LNCaP clone FGC (cell line): ENCODE measurements at regions not wholly inside any gene's neighbourhood (a gene's known extent, or its start where the extent isn't known, plus 50 kb on each side); places are given as distances from the start of the nearest gene placed in this dataset.

Source experiments
- DNase-seq: peaks from one replicate; pipeline ENCODE4 v3.0.0-alpha.2; 2011; ENCODE audit warnings: low read depth
- H3K4me3 ChIP-seq: 2 replicates; pipeline ENCODE4 v1.5.1; 2011; ENCODE audit warnings: mild to moderate bottlenecking, low read depth, low read length, control low read depth
- CTCF ChIP-seq: IDR thresholded peaks from 2 replicates; pipeline ENCODE4 v1.5.1; 2012; ENCODE audit warnings: mild to moderate bottlenecking; ENCODE audit not compliant: control insufficient read depth, insufficient read depth; ENCODE audit errors: extremely low read depth

GRCh38 chr1:29458737-29459619 is 222.7 kb downstream of the PTPRU start:
- H3K4me3 ChIP-seq, result no peak overlapping the region
- DNase-seq, result no peak
- no peak for TF ChIP-seq CTCF

GRCh38 chr1:29457496-29458368 is 221.4 kb downstream of the PTPRU start:
- DNase-seq, result no peak
- no peak for TF ChIP-seq CTCF

GRCh38 chr1:29456685-29457435 is 220.5 kb downstream of the PTPRU start:
- no peak for DNase-seq
- H3K4me3 ChIP-seq, result no peak overlapping the region
- no peak for TF ChIP-seq CTCF

More at GRCh38 chr1:29457496-29458368, 221.4 kb downstream of the PTPRU start:
- no peak overlapping the region for H3K4me3 ChIP-seq

- TF ChIP-seq CTCF, result no peak
- DNase-seq, result no peak
- no peak overlapping the region for H3K4me3 ChIP-seq
Observed at GRCh38 chr1:29455781-29456180, 219.5 kb downstream of the PTPRU start.

DNA sequence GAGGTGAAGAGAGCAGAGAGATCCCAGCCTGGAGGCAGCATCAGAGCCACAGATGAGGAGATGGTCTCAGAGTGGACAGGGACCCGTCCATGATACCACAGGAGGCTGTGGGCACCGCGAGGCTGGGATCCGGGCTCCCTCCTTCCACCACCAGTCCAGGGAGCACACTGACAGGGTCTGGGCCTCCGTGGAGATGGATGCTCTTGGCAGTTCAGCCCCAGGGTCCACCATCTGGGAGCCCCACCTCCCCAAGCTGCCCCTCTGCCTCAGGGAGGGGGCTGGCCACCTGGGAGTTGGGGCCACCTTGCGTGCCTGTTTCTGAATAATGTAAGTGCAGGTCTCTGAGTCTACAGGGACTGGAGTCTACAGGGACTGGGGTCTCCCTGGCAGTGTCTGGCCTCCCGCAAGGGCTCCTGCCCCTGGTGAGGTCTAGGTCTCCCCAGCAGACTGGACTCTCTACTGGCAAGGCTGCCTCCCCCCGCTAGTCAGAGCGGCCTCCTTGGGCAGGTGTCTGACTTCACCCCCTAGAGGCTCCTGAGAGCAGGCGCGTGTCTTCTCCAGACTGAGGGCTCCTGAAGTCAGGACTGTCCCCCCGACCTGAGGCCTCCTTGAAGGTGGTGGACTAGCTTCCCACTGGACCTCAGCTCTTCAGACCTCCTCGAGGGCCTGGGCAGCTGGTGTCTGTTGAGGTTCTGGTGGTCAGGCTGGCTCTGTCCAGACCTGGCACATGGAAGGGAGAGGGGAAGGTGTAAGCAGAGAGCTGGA is 218.5 kb downstream of the PTPRU start:
- H3K4me3 ChIP-seq, result no peak overlapping the region
- no peak for TF ChIP-seq CTCF
- DNase-seq, result no peak
